Nucleus accumbens (tissue), 56 donors: ENCODE measurements at regions not wholly inside any gene's neighbourhood (a gene's known extent, or its start where the extent isn't known, plus 50 kb on each side); places are given as distances from the start of the nearest gene placed in this dataset.

Experiments
- DNase-seq, 56 donors: peaks; one replicate each; lab custom pipeline; 2025; lab: John Stamatoyannopoulos, UW

GRCh38 chr15:62431008-62431797 lies 266.1 kb upstream of the C2CD4B start:
- no peak for DNase-seq

GRCh38 chr15:62431817-62432216 lies 266.7 kb upstream of the C2CD4B start:
- DNase-seq = no peak

DNA sequence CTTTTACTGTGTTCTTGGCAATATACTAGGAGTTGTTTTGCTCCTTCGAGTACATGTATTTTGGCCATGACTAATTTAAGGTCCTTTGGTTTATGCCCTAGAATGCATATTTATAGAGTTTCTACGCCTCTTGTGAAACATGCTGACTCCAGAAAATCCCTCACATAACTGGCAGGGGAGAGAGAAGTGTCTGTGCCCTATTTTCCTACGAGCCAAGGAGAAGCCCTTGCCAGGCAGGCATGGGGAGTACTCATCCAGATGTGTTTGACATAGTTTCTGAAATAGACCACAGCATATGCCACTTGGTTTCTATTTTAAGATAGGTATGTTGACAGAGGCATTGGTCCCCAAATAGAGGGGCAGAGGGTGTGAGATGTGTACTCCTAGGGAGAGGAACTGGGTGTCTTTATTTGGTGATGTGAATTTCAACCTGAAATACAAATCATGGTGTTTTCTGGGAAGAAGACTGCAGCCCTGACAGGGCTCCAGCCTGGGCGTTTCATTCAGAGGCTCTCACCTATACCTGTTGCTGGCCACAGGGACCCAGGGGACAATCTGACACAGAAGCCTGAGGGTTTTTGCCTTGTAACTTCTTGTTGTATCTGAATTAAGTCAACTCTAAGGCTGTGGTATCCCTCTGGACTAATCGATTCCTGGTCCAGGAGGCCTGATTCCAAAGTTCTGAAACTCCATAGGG lies 267.8 kb upstream of the C2CD4B start:
- DNase-seq = no peak

- no peak for DNase-seq
Observed at GRCh38 chr15:62436235-62436634, 271.1 kb upstream of the C2CD4B start.

GRCh38 chr15:62437753-62438152 lies 272.7 kb upstream of the C2CD4B start:
- no peak for DNase-seq

DNA sequence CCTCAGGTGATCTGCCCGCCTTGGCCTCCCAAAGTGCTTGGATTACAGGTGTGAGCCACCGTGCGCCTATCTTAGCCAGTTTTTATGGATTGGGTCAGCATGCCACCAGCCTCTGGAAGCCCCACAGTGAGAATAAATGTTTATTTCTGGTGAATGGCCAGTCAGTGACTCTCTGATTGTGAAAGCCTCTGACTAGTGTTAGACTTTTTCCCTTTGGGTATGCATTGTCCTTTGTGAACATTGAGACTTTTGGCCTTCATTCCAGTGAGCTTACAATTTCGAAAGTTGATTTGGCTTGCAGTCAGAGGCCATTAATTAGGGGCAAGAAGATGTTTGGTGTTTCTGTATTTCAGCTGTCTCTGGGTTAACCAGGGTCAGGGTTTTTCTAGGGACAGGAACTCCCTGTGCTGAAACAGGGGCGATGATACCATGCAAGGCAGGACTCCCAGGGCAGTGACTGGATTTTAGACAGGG lies 274.5 kb upstream of the C2CD4B start:
- no peak for DNase-seq

DNA sequence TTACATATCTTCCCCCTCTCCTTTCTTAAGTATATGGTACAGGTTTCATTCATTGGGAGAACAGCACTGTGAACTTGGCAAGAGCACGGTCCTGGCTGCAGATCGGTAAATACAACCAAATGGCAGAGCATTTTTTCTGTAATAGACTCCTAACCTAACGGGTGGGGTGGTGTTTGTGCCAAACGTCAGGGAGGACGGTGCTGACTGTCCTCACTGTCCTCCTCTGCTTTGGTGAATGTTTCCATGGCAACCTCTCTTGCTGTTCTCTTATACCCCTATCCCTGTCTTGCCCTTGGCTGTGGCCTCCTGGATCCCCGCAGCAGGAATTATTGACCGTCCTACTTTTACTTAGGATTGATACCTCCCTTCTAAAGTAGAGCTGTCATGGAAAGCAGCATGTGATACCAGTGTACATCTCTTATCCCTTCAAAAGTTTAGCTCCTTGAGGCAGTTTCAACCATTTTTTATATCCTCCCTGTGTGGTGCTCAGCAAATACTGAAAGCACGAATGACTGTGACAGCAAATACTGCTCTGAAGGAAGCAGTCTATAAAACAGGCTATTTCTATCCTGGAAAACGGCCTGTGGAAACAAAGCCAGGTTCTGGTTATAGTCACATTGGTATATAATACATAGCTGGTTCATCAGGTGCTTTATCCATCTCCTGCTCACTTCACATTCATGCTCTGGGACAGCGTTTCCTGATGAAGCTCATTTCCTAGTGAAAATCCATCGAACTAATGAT lies 275.4 kb upstream of the C2CD4B start:
- DNase-seq = no peak

GRCh38 chr15:62444104-62445022 lies 279.3 kb upstream of the C2CD4B start:
- peak in 9 of 56 donors; percentile 4 to 47 (median 12) for DNase-seq

GRCh38 chr15:62445244-62445643 lies 280.2 kb upstream of the C2CD4B start:
- no peak for DNase-seq

DNA sequence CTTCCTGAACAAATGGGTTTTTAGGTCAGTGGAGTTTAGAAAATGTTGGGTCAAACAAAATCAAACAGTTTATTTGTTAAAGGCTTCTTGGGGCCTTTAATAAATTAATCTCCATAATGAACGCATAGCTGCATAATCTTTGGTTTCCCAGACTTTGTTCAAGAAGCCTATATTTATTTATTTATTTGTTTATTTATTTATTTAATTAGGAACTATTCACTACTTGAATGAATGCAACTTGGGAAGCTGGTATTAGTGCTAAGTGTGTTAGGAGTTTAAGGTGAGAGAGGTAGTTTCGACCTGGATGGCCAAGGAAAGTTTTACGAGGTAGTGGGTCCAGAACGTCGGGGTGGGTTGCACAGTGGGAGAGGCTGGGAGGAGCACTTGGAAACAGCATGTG lies 281.9 kb upstream of the C2CD4B start:
- DNase-seq = no peak

GRCh38 chr15:62447742-62448141 lies 282.7 kb upstream of the C2CD4B start:
- peak in 10 of 56 donors; percentile 7 to 46 (median 26) for DNase-seq

GRCh38 chr15:62449638-62450037 lies 284.6 kb upstream of the C2CD4B start:
- no peak for DNase-seq

DNA sequence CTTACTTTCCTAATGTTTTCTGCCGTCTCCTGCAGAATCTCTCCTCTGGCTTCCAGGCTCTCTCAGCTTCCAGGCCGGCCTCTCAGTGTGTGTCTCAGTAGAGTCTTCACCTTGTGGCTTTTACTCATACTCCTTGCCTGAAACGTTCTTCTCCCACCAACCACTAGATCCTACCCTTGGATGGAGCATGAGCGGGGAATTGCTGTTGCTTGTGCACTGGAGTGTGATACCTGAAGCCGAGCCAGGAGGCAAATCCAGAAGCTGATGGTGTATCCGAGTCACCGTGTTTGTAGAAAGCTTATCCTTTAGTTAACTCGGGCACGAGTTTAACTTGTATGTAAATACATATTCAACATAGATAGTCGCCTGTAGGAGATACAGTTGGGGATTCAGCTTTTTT lies 285.0 kb upstream of the C2CD4B start:
- DNase-seq = no peak

DNA sequence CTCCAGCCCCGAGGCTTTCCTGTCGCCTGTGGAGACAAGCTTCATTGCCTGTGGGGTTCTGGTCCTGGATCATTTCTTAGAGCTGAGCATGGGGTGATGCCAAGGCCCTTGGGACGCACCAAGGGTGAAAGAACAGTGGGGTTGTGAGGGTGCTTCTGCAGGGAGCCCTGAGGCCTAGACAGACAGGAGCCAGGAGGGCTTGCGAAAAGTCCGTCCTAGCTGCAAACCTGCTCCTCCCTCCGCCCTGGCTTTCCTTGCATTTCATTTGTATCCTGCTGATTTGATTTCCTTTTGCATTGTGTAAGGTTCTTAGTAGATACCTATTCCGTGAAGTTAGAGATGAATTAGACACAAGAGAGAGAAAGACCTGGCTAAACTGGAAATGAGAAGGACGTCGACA lies 286.9 kb upstream of the C2CD4B start:
- no peak for DNase-seq

DNA sequence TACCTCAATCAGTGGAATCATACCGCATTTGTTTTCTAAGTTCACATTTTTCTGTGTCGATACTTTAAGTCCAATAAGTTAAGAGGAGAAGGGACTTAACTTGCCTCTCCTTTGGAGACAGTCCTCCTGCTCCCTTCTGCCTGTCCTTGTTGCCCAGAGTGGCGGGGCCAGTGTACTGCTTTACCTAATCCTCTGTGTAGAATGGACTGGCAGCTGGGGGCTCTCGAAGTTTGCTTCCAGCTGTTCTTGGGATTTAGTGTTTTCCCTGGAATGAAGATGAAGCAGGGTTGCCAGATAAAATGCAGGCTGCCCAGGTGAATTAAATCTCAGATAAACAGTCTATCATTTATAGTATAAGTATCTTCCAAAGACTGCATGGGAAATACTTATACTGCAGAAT lies 287.6 kb upstream of the C2CD4B start:
- no peak for DNase-seq

- no peak for DNase-seq
Observed at GRCh38 chr15:62453375-62453774, 288.3 kb upstream of the C2CD4B start.

- DNase-seq = no peak
Observed at GRCh38 chr15:62453981-62454380, 288.9 kb upstream of the C2CD4B start.

DNA sequence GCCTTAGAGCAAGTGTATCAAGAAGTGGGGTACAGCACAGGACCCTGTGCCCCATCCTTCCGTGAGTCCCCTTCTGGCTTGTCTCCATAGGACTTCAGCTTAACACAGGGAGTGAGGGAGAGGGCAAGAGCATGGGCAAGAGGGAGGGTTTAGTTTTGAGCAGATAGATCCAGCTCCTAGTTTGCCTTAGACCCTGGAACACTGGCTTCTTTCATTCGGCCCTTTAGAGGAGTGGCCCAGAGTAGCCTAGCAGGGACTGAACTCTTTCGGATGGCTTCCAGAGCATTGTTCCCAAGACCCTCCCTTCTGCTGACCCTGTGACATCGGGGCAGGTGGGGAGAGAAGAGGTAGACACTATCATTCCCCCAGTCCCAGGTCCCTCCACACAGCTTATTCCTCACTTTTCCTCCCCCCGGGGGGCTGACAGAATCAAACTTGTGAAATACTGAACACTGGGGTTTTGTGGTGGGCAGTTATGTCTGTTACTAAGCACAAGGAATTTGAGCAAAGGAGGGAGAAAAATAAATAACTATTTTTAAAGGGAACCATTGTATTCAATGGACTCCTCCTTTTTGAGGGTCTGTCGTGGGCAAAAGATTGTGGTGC lies 289.6 kb upstream of the C2CD4B start:
- no peak for DNase-seq

GRCh38 chr15:62455441-62455921 lies 290.4 kb upstream of the C2CD4B start:
- DNase-seq = no peak
